Ovary (tissue), 7 donors: ENCODE measurements at regions not wholly inside any gene's neighbourhood (a gene's known extent, or its start where the extent isn't known, plus 50 kb on each side); places are given as distances from the start of the nearest gene placed in this dataset.
"Not testable (repeated sequence)": the region's sequence is repeated elsewhere in the genome, so short reads cannot be mapped to it uniquely, and the experiment has no call there.

Experiments
- DNase-seq, 5 donors: peaks; one replicate each; pipeline ENCODE4 v3.0.0-alpha.2; 2019 to 2020
- H3K27ac ChIP-seq, 2 donors: fragments of 200-600 bp; one replicate each; pipeline versions ENCODE4 v1.5.1 to v1.8.0; 2019 to 2022
- H3K27me3 ChIP-seq: fragments of 200-600 bp; one replicate; pipeline ENCODE4 v1.8.0; 2022
- H3K36me3 ChIP-seq: fragments of 200-600 bp; sonication (generic); one replicate; pipeline ENCODE4 v1.5.1; 2019
- H3K4me1 ChIP-seq: one replicate; pipeline ENCODE4 v1.8.1; 2013; ENCODE audit warnings: mild to moderate bottlenecking, moderate library complexity; ENCODE audit not compliant: insufficient read depth
- H3K4me3 ChIP-seq: fragments of 200-600 bp; sonication (generic); one replicate; pipeline ENCODE4 v1.5.1; 2017
- H3K9me3 ChIP-seq, 2 donors: fragments of 200-600 bp in 1 of 2; sonication (generic) in 1 of 2; one replicate each; pipeline versions ENCODE4 v1.5.1 to v1.8.1; 2013 to 2019; ENCODE audit warnings: mild to moderate bottlenecking in 1 of 2, moderate library complexity in 1 of 2
- CTCF ChIP-seq, 3 donors: fragments of 450-650 bp in 2 of 3; fragments of 200-600 bp in 1 of 3; IDR thresholded peaks; one replicate each; pipeline versions ENCODE4 v1.5.1 to v1.8.0; 2016 to 2022; ENCODE audit warnings: antibody characterized with exemption in 3 of 3, mild to moderate bottlenecking in 1 of 3
- EP300 ChIP-seq: sonication (generic); formaldehyde crosslinking; IDR thresholded peaks from one replicate; pipeline ENCODE4 v1.6.1; 2017; ENCODE audit warnings: antibody characterized with exemption
- POLR2A ChIP-seq: fragments of 450-650 bp; IDR thresholded peaks from one replicate; pipeline ENCODE4 v1.6.1; 2017; ENCODE audit warnings: antibody characterized with exemption, mild to moderate bottlenecking, moderate library complexity
- WGBS, 3 donors: extraction: QIAGEN DNeasy Blood & Tissue Kit in 1 of 3; methylation state at CpG; one replicate each; pipeline versions ENCODE4 v1.1.5 to v1.1.7; 2013 to 2017; 5-methylcytosine and 5-hydroxymethylcytosine counted together
- intact Hi-C, 4 donors: fragments of 100-400 bp; cut with DNase I; formaldehyde crosslinking; loops; one replicate each; pipeline versions ENCODE4 v1.11.0 to v1.15.1; 2022 to 2023
- donor health status: DM: no; HTN: no; CAD: no; lungs with moderate emphysema.
- donor health status: DM: no; HTN: no; CAD: no.
- donor health status: Bipolar disorder and iron deficiency.
- donor health status: DM: no; HTN: no; CAD: no.
- donor health status: DM: yes; HTN: yes; CAD: no.

- no peaks in the 10 kb centered on the region for H3K9me3 ChIP-seq
- H3K36me3 ChIP-seq: no peaks in the 10 kb centered on the region
- no peak for TF ChIP-seq POLR2A
- no peak for TF ChIP-seq CTCF (IDR thresholded peaks at IDR 0.05)
- no peak for TF ChIP-seq EP300
- peaks cover 2% of the 10 kb centered on the region for H3K4me1 ChIP-seq
- H3K27me3 ChIP-seq: no peaks in the 10 kb centered on the region
- no peak for DNase-seq
- 11 to 20% (median 18%) methylated on average over 2 of the region's 2 CpGs for WGBS, 3 donors
- H3K27ac ChIP-seq: peak overlapping the region in 1 of 2 donors; percentile 36
- intact Hi-C loops: no loop called here
- no peak overlapping the region for H3K4me3 ChIP-seq
These were observed 55.6 kb upstream of the RBMX start for GRCh38 chrX:136936183-136936549.

GRCh38 chrX:136935533-136936182 lies 55.1 kb upstream of the RBMX start:
- 63 to 71% (median 66%) methylated on average over 16 of the region's 16 CpGs for WGBS, 3 donors
- H3K4me1 ChIP-seq, DNase-seq, H3K36me3 ChIP-seq, H3K9me3 ChIP-seq, intact Hi-C loops, H3K27me3 ChIP-seq, H3K4me3 ChIP-seq: not testable (repeated sequence)
- H3K27ac ChIP-seq: peak overlapping the region in 1 of 2 donors; percentile 36

GRCh38 chrX:136934652-136935051 lies 54.1 kb upstream of the RBMX start:
- DNase-seq, H3K4me3 ChIP-seq, intact Hi-C loops, H3K27me3 ChIP-seq, H3K9me3 ChIP-seq, H3K4me1 ChIP-seq, H3K36me3 ChIP-seq: not testable (repeated sequence)
- 57 to 69% (median 57%) methylated on average over 8 of the region's 8 CpGs for WGBS, 3 donors
- peak overlapping the region in 1 of 2 donors; percentile 36 for H3K27ac ChIP-seq

GRCh38 chrX:136933611-136934145 lies 53.2 kb upstream of the RBMX start:
- WGBS, 3 donors: 37 to 46% (median 44%) methylated on average over 13 of the region's 13 CpGs
- DNase-seq: peak in 1 of 5 donors; percentile 51
- Histone ChIP-seq H3K9me3 (no peaks in the 10 kb centered on the region), H3K4me1 (peaks cover 2% of the 10 kb centered on the region), H3K4me3 (peak overlapping the region; percentile 14), H3K27ac (peak overlapping the region in 1 of 2 donors; percentile 36), H3K36me3 (no peaks in the 10 kb centered on the region), H3K27me3 (no peaks in the 10 kb centered on the region)
- intact Hi-C loops: no loop called here
- no peak for TF ChIP-seq POLR2A
- no peak for TF ChIP-seq EP300
- TF ChIP-seq CTCF (IDR thresholded peaks at IDR 0.05): no peak

- H3K27me3 ChIP-seq: no peaks in the 10 kb centered on the region
- H3K4me1 ChIP-seq: peaks cover 2% of the 10 kb centered on the region
- intact Hi-C loops: no loop called here
- H3K27ac ChIP-seq: peak overlapping the region in 1 of 2 donors; percentile 42
- 31 to 52% (median 36%) methylated on average over 6 of the region's 6 CpGs for WGBS, 3 donors
- H3K9me3 ChIP-seq: no peaks in the 10 kb centered on the region
- no peak for DNase-seq
- TF ChIP-seq EP300 (no peak), CTCF (IDR thresholded peaks at IDR 0.05) (no peak), POLR2A (no peak)
- H3K36me3 ChIP-seq: no peaks in the 10 kb centered on the region
- no peak overlapping the region for H3K4me3 ChIP-seq
These were observed 51.1 kb upstream of the RBMX start for GRCh38 chrX:136931661-136932060.
